PFSK-1 (cell line): ENCODE measurements at regions not wholly inside any gene's neighbourhood (a gene's known extent, or its start where the extent isn't known, plus 50 kb on each side); places are given as distances from the start of the nearest gene placed in this dataset.

Experiments
- FOXP2 ChIP-seq: optimal IDR thresholded peaks from 2 replicates; pipeline ENCODE3; 2011; ENCODE audit warnings: borderline replicate concordance, control low read depth, inconsistent platforms; ENCODE audit not compliant: insufficient read depth; ENCODE audit errors: extremely low read length, extremely low read depth
- POLR2AphosphoS5 ChIP-seq: IDR thresholded peaks from 2 replicates; pipeline ENCODE4 v1.6.1; 2012; ENCODE audit warnings: low read depth, mild to moderate bottlenecking, control low read depth, low read length, moderate library complexity
- SIN3A ChIP-seq: IDR thresholded peaks from 2 replicates; pipeline ENCODE4 v1.6.1; 2012; ENCODE audit warnings: mild to moderate bottlenecking, low read length, moderate library complexity, borderline replicate concordance; ENCODE audit not compliant: insufficient read depth
- TAF1 ChIP-seq: IDR thresholded peaks from 2 replicates; pipeline ENCODE4 v1.6.1; 2012; ENCODE audit warnings: low read length, control low read depth, borderline replicate concordance; ENCODE audit not compliant: insufficient read depth
- TF ChIP-seq, protein P1 (sequence below), 2 experiments: IDR thresholded peaks; 2 replicates each; pipeline versions ENCODE4 v1.6.1 to v1.8.0; 2011 to 2012; ENCODE audit warnings: low read depth in 2 of 2, low read length in 2 of 2, control low read depth in 1 of 2, inconsistent platforms in 1 of 2, mild to moderate bottlenecking in 1 of 2, moderate library complexity in 1 of 2; ENCODE audit not compliant: insufficient read depth in 1 of 2

DNA sequence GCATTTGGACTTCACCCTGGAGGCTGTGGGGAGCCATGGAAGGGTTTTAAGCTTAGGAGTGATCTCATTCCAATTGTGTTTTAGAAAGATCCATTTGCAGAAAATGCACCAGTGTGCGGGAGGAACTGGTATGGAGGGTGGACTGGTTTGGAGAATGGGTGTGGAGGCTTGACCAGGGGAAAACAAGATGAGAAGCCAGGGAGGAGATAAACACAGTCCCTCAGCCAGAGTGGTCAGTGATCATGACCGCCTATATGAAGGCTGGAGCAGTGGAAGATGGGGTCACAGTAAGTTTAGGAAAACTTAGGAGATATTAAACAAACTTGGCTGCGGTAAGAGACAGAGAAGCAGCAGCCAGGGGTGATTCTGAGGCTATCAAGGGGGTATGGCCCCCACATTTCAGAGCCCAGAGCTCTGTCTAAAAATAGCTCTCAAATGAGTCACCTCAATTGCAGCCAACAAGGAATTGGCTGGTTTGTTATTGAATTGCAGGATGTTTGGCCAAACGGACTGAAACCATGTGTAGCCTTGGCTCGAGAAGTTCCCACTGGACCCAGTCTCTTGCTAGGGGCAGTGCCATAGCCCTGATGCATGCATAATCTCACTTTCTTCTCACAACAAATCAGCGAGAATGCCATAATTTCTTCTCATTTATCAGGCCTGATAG is 159.9 kb upstream of the TOP1 start:
- TF ChIP-seq SIN3A (no peak), TAF1 (no peak), POLR2AphosphoS5 (no peak), FOXP2 (no peak)
- TF ChIP-seq, protein P1, sequence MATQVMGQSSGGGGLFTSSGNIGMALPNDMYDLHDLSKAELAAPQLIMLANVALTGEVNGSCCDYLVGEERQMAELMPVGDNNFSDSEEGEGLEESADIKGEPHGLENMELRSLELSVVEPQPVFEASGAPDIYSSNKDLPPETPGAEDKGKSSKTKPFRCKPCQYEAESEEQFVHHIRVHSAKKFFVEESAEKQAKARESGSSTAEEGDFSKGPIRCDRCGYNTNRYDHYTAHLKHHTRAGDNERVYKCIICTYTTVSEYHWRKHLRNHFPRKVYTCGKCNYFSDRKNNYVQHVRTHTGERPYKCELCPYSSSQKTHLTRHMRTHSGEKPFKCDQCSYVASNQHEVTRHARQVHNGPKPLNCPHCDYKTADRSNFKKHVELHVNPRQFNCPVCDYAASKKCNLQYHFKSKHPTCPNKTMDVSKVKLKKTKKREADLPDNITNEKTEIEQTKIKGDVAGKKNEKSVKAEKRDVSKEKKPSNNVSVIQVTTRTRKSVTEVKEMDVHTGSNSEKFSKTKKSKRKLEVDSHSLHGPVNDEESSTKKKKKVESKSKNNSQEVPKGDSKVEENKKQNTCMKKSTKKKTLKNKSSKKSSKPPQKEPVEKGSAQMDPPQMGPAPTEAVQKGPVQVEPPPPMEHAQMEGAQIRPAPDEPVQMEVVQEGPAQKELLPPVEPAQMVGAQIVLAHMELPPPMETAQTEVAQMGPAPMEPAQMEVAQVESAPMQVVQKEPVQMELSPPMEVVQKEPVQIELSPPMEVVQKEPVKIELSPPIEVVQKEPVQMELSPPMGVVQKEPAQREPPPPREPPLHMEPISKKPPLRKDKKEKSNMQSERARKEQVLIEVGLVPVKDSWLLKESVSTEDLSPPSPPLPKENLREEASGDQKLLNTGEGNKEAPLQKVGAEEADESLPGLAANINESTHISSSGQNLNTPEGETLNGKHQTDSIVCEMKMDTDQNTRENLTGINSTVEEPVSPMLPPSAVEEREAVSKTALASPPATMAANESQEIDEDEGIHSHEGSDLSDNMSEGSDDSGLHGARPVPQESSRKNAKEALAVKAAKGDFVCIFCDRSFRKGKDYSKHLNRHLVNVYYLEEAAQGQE (IDR thresholded peaks at IDR 0.05; ENCODE audit: insufficient read depth in 1 of 2, low read depth in 2 of 2, low read length in 2 of 2) = no peak

- TF ChIP-seq SIN3A (no peak), TAF1 (no peak), POLR2AphosphoS5 (no peak), FOXP2 (no peak)
- TF ChIP-seq, protein P1 (IDR thresholded peaks at IDR 0.05; ENCODE audit: insufficient read depth in 1 of 2, low read depth in 2 of 2, low read length in 2 of 2) = no peak
Observed at GRCh38 chr20:40869218-40870147, 159.1 kb upstream of the TOP1 start.

GRCh38 chr20:40875116-40876085 is 153.2 kb upstream of the TOP1 start:
- TF ChIP-seq SIN3A = no peak
- no peak for TF ChIP-seq FOXP2
- no peak for TF ChIP-seq POLR2AphosphoS5
- TF ChIP-seq, protein P1 (IDR thresholded peaks at IDR 0.05; ENCODE audit: insufficient read depth in 1 of 2, low read depth in 2 of 2, low read length in 2 of 2) = no peak
- TF ChIP-seq TAF1 = no peak

- TF ChIP-seq FOXP2 (no peak), TAF1 (no peak), POLR2AphosphoS5 (no peak), SIN3A (no peak)
- TF ChIP-seq, protein P1 (IDR thresholded peaks at IDR 0.05; ENCODE audit: insufficient read depth in 1 of 2, low read depth in 2 of 2, low read length in 2 of 2) = no peak
Observed at GRCh38 chr20:40880063-40880728, 148.4 kb upstream of the TOP1 start.
